ENCODE measurements at regions not wholly inside any gene's neighbourhood (a gene's known extent, or its start where the extent isn't known, plus 50 kb on each side); places are given as distances from the start of the nearest gene placed in this dataset.

GRCh38 chr13:30027569-30028455, 177.4 kb upstream of the UBL3 start:
- Histone ChIP-seq H3K4me3 (ENCODE audit: low read length) (no peak overlapping the region), H3K9ac (ENCODE audit: low read length) (no peak overlapping the region), H3K4me1 (ENCODE audit: control insufficient read depth, insufficient read depth, low read length) (no peaks in the 10 kb centered on the region), H3K36me3 (ENCODE audit: control insufficient read depth, insufficient read depth, low read length) (no peaks in the 10 kb centered on the region), H3K27me3 (ENCODE audit: control insufficient read depth, insufficient read depth, low read length) (no peaks in the 10 kb centered on the region), H3K27ac (ENCODE audit: low read depth, low read length) (no peak overlapping the region)

- Histone ChIP-seq H3K36me3 (ENCODE audit: control insufficient read depth, insufficient read depth, low read length) (no peaks in the 10 kb centered on the region), H3K27ac (ENCODE audit: low read depth, low read length) (no peak overlapping the region), H3K9ac (ENCODE audit: low read length) (no peak overlapping the region), H3K4me1 (ENCODE audit: control insufficient read depth, insufficient read depth, low read length) (no peaks in the 10 kb centered on the region), H3K4me3 (ENCODE audit: low read length) (no peak overlapping the region), H3K27me3 (ENCODE audit: control insufficient read depth, insufficient read depth, low read length) (no peaks in the 10 kb centered on the region)
These were observed 176.5 kb upstream of the UBL3 start for GRCh38 chr13:30026909-30027308.

DNA sequence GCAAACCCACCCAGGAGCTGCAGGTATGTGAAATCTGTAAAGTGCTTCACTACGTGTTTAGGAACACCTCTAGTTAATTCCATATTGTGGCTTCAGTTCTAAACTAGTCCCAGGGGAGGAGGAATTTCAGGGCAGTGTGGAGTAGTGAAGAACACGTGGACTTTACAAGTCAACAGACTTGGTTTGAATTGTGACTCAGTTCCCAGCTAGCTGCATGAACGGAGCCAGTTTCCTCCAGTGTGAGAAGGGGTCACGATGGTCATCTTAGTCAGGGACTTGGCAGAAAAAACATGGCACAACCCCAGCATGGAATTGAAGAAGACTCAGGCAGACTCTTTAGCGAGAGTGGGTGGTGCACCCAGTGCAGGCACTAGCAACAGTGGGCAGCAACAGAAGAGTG, 175.7 kb upstream of the UBL3 start:
- Histone ChIP-seq H3K27ac (ENCODE audit: low read depth, low read length) (no peak overlapping the region), H3K4me1 (ENCODE audit: control insufficient read depth, insufficient read depth, low read length) (no peaks in the 10 kb centered on the region), H3K36me3 (ENCODE audit: control insufficient read depth, insufficient read depth, low read length) (no peaks in the 10 kb centered on the region), H3K4me3 (ENCODE audit: low read length) (no peak overlapping the region), H3K9ac (ENCODE audit: low read length) (no peak overlapping the region), H3K27me3 (ENCODE audit: control insufficient read depth, insufficient read depth, low read length) (no peaks in the 10 kb centered on the region)

DNA sequence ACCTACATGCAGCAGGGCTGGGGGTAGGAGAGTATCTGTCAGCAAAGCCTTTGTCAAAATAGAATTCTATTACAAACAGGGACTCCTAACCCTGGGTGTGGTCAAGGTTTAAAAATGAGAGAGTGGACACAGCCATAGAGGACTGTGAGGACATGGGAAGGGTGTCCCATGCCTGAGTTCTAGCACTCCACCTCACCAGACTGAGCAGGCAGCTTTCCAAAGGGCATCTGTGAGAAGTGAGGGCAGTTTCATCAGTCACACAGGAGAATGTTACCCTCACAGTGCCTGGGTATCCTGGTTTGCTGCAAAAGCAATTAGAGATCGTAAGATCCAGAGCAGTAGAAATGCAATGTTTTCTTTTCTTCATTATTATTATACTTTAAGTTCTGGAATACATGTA, 174.9 kb upstream of the UBL3 start:
- H3K27me3 ChIP-seq (ENCODE audit: control insufficient read depth, insufficient read depth, low read length): no peaks in the 10 kb centered on the region
- H3K4me3 ChIP-seq (ENCODE audit: low read length): no peak overlapping the region
- H3K4me1 ChIP-seq (ENCODE audit: control insufficient read depth, insufficient read depth, low read length): no peaks in the 10 kb centered on the region
- no peak overlapping the region for H3K27ac ChIP-seq (ENCODE audit: low read depth, low read length)
- no peak overlapping the region for H3K9ac ChIP-seq (ENCODE audit: low read length)
- H3K36me3 ChIP-seq (ENCODE audit: control insufficient read depth, insufficient read depth, low read length): no peaks in the 10 kb centered on the region

DNA sequence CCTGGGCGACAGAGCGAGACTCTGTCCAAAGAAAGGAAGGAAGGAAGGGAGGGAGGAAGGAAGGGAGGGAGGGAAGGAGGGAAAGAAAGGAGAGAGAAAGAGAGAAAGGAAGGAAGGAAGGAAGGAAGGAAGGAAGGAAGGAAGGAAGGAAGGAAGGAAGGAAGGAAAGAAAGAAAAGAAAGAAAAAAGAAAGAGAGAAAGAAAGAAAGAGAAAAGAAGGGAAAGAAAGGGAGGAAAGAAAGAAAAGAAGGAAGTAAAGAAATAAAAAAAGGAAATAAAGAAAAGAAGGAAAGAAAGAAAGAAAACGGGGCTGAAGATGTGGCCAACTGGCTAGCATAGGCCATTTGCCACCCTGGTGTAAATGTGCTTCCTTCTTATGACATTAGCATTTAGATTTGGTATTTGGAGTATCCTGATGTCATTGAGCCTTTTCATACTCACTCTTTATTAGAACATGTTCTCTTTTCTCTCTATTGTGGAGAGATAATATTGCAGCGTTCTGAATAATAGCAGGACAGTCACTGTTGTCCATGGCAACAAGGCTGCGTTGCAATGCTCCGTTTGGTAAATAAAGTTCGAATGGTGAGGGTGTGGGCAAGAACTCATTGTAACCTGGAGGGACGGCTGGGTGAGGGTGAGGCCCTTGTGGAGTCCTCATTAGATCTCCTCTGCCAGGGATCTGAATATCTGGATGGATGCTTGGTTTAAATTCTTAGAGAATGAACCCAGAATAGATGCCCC, 173.9 kb upstream of the UBL3 start:
- H3K9ac ChIP-seq (ENCODE audit: low read length): no peak overlapping the region
- no peaks in the 10 kb centered on the region for H3K36me3 ChIP-seq (ENCODE audit: control insufficient read depth, insufficient read depth, low read length)
- peaks cover 3% of the 10 kb centered on the region for H3K27me3 ChIP-seq (ENCODE audit: control insufficient read depth, insufficient read depth, low read length)
- H3K4me1 ChIP-seq (ENCODE audit: control insufficient read depth, insufficient read depth, low read length): no peaks in the 10 kb centered on the region
- H3K27ac ChIP-seq (ENCODE audit: low read depth, low read length): no peak overlapping the region
- no peak overlapping the region for H3K4me3 ChIP-seq (ENCODE audit: low read length)

DNA sequence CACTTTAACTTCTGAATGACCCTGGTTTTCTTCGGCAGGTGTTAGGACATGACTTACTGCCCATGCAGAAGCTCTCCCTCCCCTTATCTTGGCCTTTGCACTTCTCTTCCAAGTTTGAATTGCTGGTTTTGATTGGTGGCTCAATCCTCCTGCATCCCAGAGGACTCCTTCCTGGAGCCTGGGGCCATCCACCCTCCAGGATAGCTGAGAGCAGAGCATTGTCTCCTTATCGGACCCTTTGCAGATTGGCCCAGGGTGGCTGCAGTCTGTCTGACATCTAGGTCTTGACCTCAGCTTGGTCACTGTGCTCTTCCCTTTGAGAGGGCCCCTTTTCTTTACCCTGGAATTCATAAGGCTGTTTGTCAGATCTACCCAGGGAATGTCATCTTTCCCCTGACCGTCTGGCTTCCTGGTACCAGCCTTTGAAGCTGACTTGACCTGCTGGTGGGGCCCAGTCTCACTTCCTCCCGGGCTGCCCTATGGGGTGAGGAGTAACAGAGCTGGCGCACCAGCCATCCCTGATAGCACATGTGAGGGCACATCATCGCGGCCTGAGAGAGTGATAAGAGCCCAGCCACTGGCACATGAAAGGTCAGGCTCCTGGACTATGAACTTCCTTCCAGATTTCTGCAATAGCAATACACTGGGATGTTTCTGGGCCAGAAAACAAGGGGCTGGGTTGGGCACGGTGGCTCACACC, 172.9 kb upstream of the UBL3 start:
- H3K36me3 ChIP-seq (ENCODE audit: control insufficient read depth, insufficient read depth, low read length): no peaks in the 10 kb centered on the region
- H3K4me1 ChIP-seq (ENCODE audit: control insufficient read depth, insufficient read depth, low read length): no peaks in the 10 kb centered on the region
- no peak overlapping the region for H3K4me3 ChIP-seq (ENCODE audit: low read length)
- no peak overlapping the region for H3K27ac ChIP-seq (ENCODE audit: low read depth, low read length)
- no peak overlapping the region for H3K9ac ChIP-seq (ENCODE audit: low read length)
- H3K27me3 ChIP-seq (ENCODE audit: control insufficient read depth, insufficient read depth, low read length): peaks cover 3% of the 10 kb centered on the region

- no peaks in the 10 kb centered on the region for H3K4me1 ChIP-seq (ENCODE audit: control insufficient read depth, insufficient read depth, low read length)
These were observed 172.4 kb upstream of the UBL3 start for GRCh38 chr13:30022796-30023195.

GRCh38 chr13:30022256-30022655, 171.8 kb upstream of the UBL3 start:
- H3K9ac ChIP-seq (ENCODE audit: low read length): no peak overlapping the region
- H3K4me1 ChIP-seq (ENCODE audit: control insufficient read depth, insufficient read depth, low read length): no peaks in the 10 kb centered on the region
- H3K27ac ChIP-seq (ENCODE audit: low read depth, low read length): no peak overlapping the region
- H3K27me3 ChIP-seq (ENCODE audit: control insufficient read depth, insufficient read depth, low read length): peaks cover 3% of the 10 kb centered on the region
- no peaks in the 10 kb centered on the region for H3K36me3 ChIP-seq (ENCODE audit: control insufficient read depth, insufficient read depth, low read length)
- no peak overlapping the region for H3K4me3 ChIP-seq (ENCODE audit: low read length)

More at GRCh38 chr13:30022796-30023195, 172.4 kb upstream of the UBL3 start:
- H3K27me3 ChIP-seq (ENCODE audit: control insufficient read depth, insufficient read depth, low read length): peaks cover 3% of the 10 kb centered on the region
- H3K27ac ChIP-seq (ENCODE audit: low read depth, low read length): no peak overlapping the region
- no peak overlapping the region for H3K4me3 ChIP-seq (ENCODE audit: low read length)
- H3K9ac ChIP-seq (ENCODE audit: low read length): no peak overlapping the region
- no peaks in the 10 kb centered on the region for H3K36me3 ChIP-seq (ENCODE audit: control insufficient read depth, insufficient read depth, low read length)

DNA sequence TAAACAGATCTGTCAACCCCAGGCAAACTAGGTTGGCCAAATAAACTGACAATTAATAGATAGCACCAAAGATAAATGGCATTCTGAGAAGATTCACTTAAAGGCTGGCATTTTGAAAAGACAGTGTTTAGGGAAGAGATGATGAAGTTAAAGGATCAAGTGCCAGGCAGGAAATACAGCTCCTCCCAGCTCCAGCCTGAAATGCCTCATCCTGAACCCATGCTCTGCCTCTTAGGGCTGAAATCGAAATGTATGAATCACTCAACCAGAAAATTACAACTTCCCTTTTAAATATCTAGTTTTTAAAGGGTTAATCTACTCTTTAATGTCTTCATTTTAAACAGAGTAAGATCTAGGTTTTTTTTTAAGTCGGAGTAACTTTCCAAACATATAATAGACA, 171.2 kb upstream of the UBL3 start:
- Histone ChIP-seq H3K4me3 (ENCODE audit: low read length) (no peak overlapping the region), H3K9ac (ENCODE audit: low read length) (no peak overlapping the region), H3K4me1 (ENCODE audit: control insufficient read depth, insufficient read depth, low read length) (no peaks in the 10 kb centered on the region), H3K27me3 (ENCODE audit: control insufficient read depth, insufficient read depth, low read length) (peaks cover 3% of the 10 kb centered on the region), H3K36me3 (ENCODE audit: control insufficient read depth, insufficient read depth, low read length) (no peaks in the 10 kb centered on the region), H3K27ac (ENCODE audit: low read depth, low read length) (no peak overlapping the region)

- Histone ChIP-seq H3K9ac (ENCODE audit: low read length) (no peak overlapping the region), H3K27ac (ENCODE audit: low read depth, low read length) (no peak overlapping the region), H3K4me1 (ENCODE audit: control insufficient read depth, insufficient read depth, low read length) (no peaks in the 10 kb centered on the region), H3K27me3 (ENCODE audit: control insufficient read depth, insufficient read depth, low read length) (peaks cover 3% of the 10 kb centered on the region), H3K4me3 (ENCODE audit: low read length) (no peak overlapping the region), H3K36me3 (ENCODE audit: control insufficient read depth, insufficient read depth, low read length) (no peaks in the 10 kb centered on the region)
These were observed 170.4 kb upstream of the UBL3 start for GRCh38 chr13:30020726-30021312.

DNA sequence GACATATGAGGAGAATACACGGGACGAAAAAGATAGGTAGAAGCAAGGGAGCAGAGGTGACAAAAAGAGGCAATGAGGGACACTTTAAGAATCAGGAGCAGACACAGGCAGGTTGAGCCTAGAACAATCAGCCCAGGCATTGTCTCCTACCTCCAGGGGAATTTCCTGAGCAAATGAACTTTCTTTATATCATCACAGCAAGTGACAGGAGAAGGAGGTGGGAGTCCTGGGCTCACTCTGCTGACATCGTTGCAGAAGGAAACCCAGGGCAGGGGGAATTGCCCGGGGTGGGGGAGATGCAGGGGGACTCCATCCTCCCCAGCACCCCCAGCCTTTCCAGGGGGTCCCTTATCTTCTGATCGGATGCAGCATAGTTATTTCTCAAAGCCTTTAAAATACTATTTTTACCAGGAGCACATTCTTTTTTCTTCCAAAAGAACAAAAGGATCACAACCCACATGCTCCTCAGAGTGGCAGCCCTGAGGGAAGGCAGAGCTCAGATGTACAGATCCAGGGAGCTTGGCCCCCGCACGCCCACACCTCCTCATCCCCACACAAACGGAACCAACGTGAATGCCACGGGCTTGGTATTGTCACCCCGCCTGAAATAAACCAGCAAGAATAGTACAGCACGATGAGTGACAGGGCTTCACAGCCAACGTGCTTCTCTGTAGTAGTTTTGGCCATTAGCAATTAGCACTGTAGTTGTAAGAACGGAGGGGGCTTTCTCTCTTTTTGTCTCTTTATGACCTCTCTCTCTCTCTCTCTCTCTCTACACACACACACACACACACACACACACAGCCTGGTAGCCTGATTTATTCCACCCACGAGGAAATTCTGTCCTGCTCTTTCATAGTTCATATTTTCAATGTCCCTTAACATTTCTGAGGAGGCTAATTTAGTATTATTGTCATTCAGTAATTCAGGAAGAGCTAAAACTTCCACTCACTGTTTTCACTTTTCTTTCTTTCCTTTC, 169.5 kb upstream of the UBL3 start:
- peaks cover 3% of the 10 kb centered on the region for H3K27me3 ChIP-seq (ENCODE audit: control insufficient read depth, insufficient read depth, low read length)
- H3K4me1 ChIP-seq (ENCODE audit: control insufficient read depth, insufficient read depth, low read length): no peaks in the 10 kb centered on the region
- no peak overlapping the region for H3K9ac ChIP-seq (ENCODE audit: low read length)
- no peaks in the 10 kb centered on the region for H3K36me3 ChIP-seq (ENCODE audit: control insufficient read depth, insufficient read depth, low read length)
- H3K4me3 ChIP-seq (ENCODE audit: low read length): no peak overlapping the region
- H3K27ac ChIP-seq (ENCODE audit: low read depth, low read length): no peak overlapping the region

Data from rectal smooth muscle tissue (tissue), 1 donor.